H1 (cell line): ENCODE measurements at regions not wholly inside any gene's neighbourhood (a gene's known extent, or its start where the extent isn't known, plus 50 kb on each side); places are given as distances from the start of the nearest gene placed in this dataset.

Experiments
- CTCF ChIA-PET: fragments of 300-600 bp; sonication (Branson Sonifier 250); formaldehyde crosslinking; loops from one replicate; lab custom pipeline; 2021; ENCODE audit not compliant: partially characterized antibody; lab: Charles Lee
- POLR2A ChIA-PET: fragments of 300-600 bp; sonication (Branson Sonifier 250); formaldehyde crosslinking; loops from one replicate; lab custom pipeline; 2021; ENCODE audit warnings: inconsistent platforms; ENCODE audit not compliant: partially characterized antibody; lab: Charles Lee
- DNase-seq, 2 experiments: peaks; one replicate each; pipeline versions ENCODE4 v3.0.0 to v3.0.0-alpha.2; 2010 to 2022; ENCODE audit warnings: low spot score in 2 of 2, low read depth in 1 of 2, mixed read lengths in 1 of 2
- FAIRE-seq: peaks from 2 replicates; lab custom pipeline; 2011; peaks lifted over from hg19 to GRCh38; lab: Jason Lieb, UNC
- H2AFZ ChIP-seq: 2 replicates; pipeline ENCODE4 v1.8.1; 2012; ENCODE audit warnings: low read length, inconsistent platforms
- H2AK5ac ChIP-seq: 2 replicates; pipeline ENCODE4 v1.6.1; 2013; ENCODE audit warnings: low read depth, low read length
- H2BK120ac ChIP-seq: replicated peaks from 2 replicates; pipeline ENCODE3; 2013; ENCODE audit warnings: low read depth, low read length, inconsistent platforms
- H2BK12ac ChIP-seq: 2 replicates; pipeline ENCODE4 v1.6.1; 2013; ENCODE audit warnings: low read depth, low read length
- H2BK15ac ChIP-seq: 2 replicates; pipeline ENCODE4 v1.6.1; 2013; ENCODE audit warnings: low read length
- H2BK20ac ChIP-seq: 2 replicates; pipeline ENCODE4 v1.6.1; 2013; ENCODE audit warnings: low read length
- H2BK5ac ChIP-seq: 2 replicates; pipeline ENCODE4 v1.6.1; 2013; ENCODE audit warnings: low read depth, low read length
- H3K14ac ChIP-seq: 2 replicates; pipeline ENCODE4 v1.6.1; 2013; ENCODE audit warnings: inconsistent platforms; ENCODE audit not compliant: insufficient read length
- H3K18ac ChIP-seq: 2 replicates; pipeline ENCODE4 v1.6.1; 2013; ENCODE audit warnings: low read length; ENCODE audit errors: extremely low read depth
- H3K23ac ChIP-seq: 2 replicates; pipeline ENCODE4 v1.6.1; 2013; ENCODE audit warnings: inconsistent platforms; ENCODE audit not compliant: insufficient read length
- H3K23me2 ChIP-seq: 2 replicates; pipeline ENCODE4 v1.6.1; 2013; ENCODE audit warnings: low read depth, low read length
- H3K27ac ChIP-seq: 2 replicates; pipeline ENCODE4 v1.6.1; 2011; ENCODE audit warnings: low read depth, low read length, inconsistent platforms
- H3K27me3 ChIP-seq, 4 experiments: replicated peaks in 1 of 4; 1 replicate in 1 of 4; 2 replicates in 3 of 4; pipeline versions ENCODE4 v1.6.1 to v1.8.1; 2011 to 2013; ENCODE audit warnings: low read length in 3 of 4, mild to moderate bottlenecking in 3 of 4, inconsistent platforms in 2 of 4, mixed read lengths in 2 of 4, moderate library complexity in 1 of 4; ENCODE audit not compliant: control insufficient read depth in 3 of 4, insufficient read depth in 3 of 4; ENCODE audit errors: extremely low read depth in 1 of 4
- H3K36me3 ChIP-seq, 4 experiments: 2 replicates each; pipeline versions ENCODE4 v1.6.1 to v1.8.1; 2011 to 2013; ENCODE audit warnings: mild to moderate bottlenecking in 4 of 4, low read length in 3 of 4, moderate library complexity in 2 of 4, control low read depth in 1 of 4, inconsistent platforms in 1 of 4; ENCODE audit not compliant: insufficient read depth in 4 of 4, control insufficient read depth in 2 of 4
- H3K4ac ChIP-seq: replicated peaks from 2 replicates; pipeline ENCODE3; 2013; ENCODE audit warnings: low read length, low read depth, mixed read lengths, inconsistent platforms; ENCODE audit not compliant: insufficient read length
- H3K4me1 ChIP-seq, 4 experiments: replicated peaks in 1 of 4; 1 replicate in 1 of 4; 2 replicates in 3 of 4; pipeline versions ENCODE4 v1.6.1 to v1.8.1; 2011 to 2013; ENCODE audit warnings: low read length in 3 of 4, inconsistent platforms in 2 of 4, mixed read lengths in 1 of 4; ENCODE audit not compliant: insufficient read depth in 4 of 4, control insufficient read depth in 3 of 4
- H3K4me2 ChIP-seq, 2 experiments: 2 replicates each; pipeline versions ENCODE4 v1.6.1 to v1.8.1; 2011 to 2013; ENCODE audit warnings: low read depth in 2 of 2, low read length in 2 of 2, control low read depth in 1 of 2, inconsistent platforms in 1 of 2, mild to moderate bottlenecking in 1 of 2; ENCODE audit not compliant: insufficient read depth in 1 of 2
- H3K4me3 ChIP-seq, 4 experiments: fragments of 200-600, 300-600 bp in 1 of 4; sonication (generic), shearing (Covaris generic), sonication (Bioruptor Twin) in 1 of 4; 2 replicates each; pipeline versions ENCODE4 v1.5.1 to v1.8.1; 2011 to 2016; ENCODE audit warnings: low read length in 4 of 4, low read depth in 3 of 4, control low read depth in 2 of 4, inconsistent platforms in 2 of 4, mild to moderate bottlenecking in 2 of 4, mixed read lengths in 1 of 4, moderate library complexity in 1 of 4; ENCODE audit not compliant: insufficient read depth in 2 of 4; ENCODE audit errors: extremely low read depth in 1 of 4
- H3K56ac ChIP-seq: replicated peaks from 2 replicates; pipeline ENCODE3; 2013; ENCODE audit warnings: low read depth, mild to moderate bottlenecking, mixed read lengths, low read length, inconsistent platforms; ENCODE audit not compliant: insufficient read length
- H3K79me1 ChIP-seq: 2 replicates; pipeline ENCODE4 v1.6.1; 2013; ENCODE audit warnings: low read depth, low read length, control low read depth
- H3K79me2 ChIP-seq, 2 experiments: 2 replicates each; pipeline versions ENCODE4 v1.6.1 to v1.8.1; 2012 to 2013; ENCODE audit warnings: low read length in 2 of 2, mild to moderate bottlenecking in 2 of 2, inconsistent platforms in 1 of 2; ENCODE audit not compliant: insufficient read depth in 2 of 2, control insufficient read depth in 1 of 2
- H3K9ac ChIP-seq, 4 experiments: replicated peaks in 1 of 4; 1 replicate in 1 of 4; 2 replicates in 3 of 4; pipeline versions ENCODE4 v1.6.1 to v1.8.1; 2011 to 2013; ENCODE audit warnings: low read depth in 3 of 4, low read length in 3 of 4, control low read depth in 2 of 4, mild to moderate bottlenecking in 2 of 4, moderate library complexity in 2 of 4, inconsistent platforms in 1 of 4; ENCODE audit errors: extremely low read depth in 1 of 4
- H3K9me3 ChIP-seq, 2 experiments: 2 replicates each; pipeline versions ENCODE4 v1.6.1 to v1.8.1; 2012 to 2013; ENCODE audit warnings: mild to moderate bottlenecking in 2 of 2, moderate library complexity in 2 of 2, control low read depth in 1 of 2, inconsistent platforms in 1 of 2, low read depth in 1 of 2, low read length in 1 of 2, mixed read lengths in 1 of 2; ENCODE audit not compliant: insufficient read depth in 2 of 2
- H4K20me1 ChIP-seq, 2 experiments: replicated peaks in 1 of 2; 2 replicates each; pipeline versions ENCODE3 to v1.8.1; 2011 to 2013; ENCODE audit warnings: inconsistent platforms in 2 of 2, low read length in 2 of 2, mild to moderate bottlenecking in 1 of 2; ENCODE audit not compliant: insufficient read depth in 2 of 2, control insufficient read depth in 1 of 2
- H4K5ac ChIP-seq: 2 replicates; pipeline ENCODE4 v1.6.1; 2013; ENCODE audit warnings: low read length, low read depth, mixed read lengths, inconsistent platforms; ENCODE audit not compliant: insufficient read length
- H4K8ac ChIP-seq: 2 replicates; pipeline ENCODE4 v1.8.0; 2013; ENCODE audit warnings: mild to moderate bottlenecking, moderate library complexity, low read length, inconsistent platforms; ENCODE audit not compliant: insufficient read depth; ENCODE audit errors: extremely low read depth
- H4K91ac ChIP-seq: replicated peaks from 2 replicates; pipeline ENCODE3; 2013; ENCODE audit warnings: low read length, mixed read lengths, inconsistent platforms; ENCODE audit not compliant: insufficient read length
- BACH1 ChIP-seq: IDR thresholded peaks from 2 replicates; pipeline ENCODE4 v1.6.1; 2012; ENCODE audit warnings: low read length, improper control_type of control experiment
- CBX5 ChIP-seq: fragments of 300-800, 300-1000 bp; sonication (generic); IDR thresholded peaks from 2 replicates; pipeline ENCODE4 v1.7.1; 2016; ENCODE audit warnings: antibody characterized with exemption, low read length, low read depth
- FOSL1 ChIP-seq: IDR thresholded peaks from 2 replicates; pipeline ENCODE4 v1.6.1; 2011; ENCODE audit warnings: mild to moderate bottlenecking, low read depth, low read length, moderate library complexity; ENCODE audit not compliant: insufficient read depth
- HDAC2 ChIP-seq, 2 experiments: fragments of 300-600 bp in 1 of 2; sonication (generic) in 1 of 2; IDR thresholded peaks; 2 replicates each; pipeline ENCODE4 v1.6.1; 2011 to 2012; ENCODE audit warnings: low read depth in 2 of 2, low read length in 2 of 2, mild to moderate bottlenecking in 2 of 2, moderate library complexity in 2 of 2, borderline replicate concordance in 1 of 2, inconsistent platforms in 1 of 2
- HDAC6 ChIP-seq: IDR thresholded peaks from one replicate; pipeline ENCODE4 v1.7.1; 2012; ENCODE audit warnings: low read depth, mild to moderate bottlenecking, inconsistent platforms, low read length, moderate library complexity
- JUND ChIP-seq: IDR thresholded peaks from 2 replicates; pipeline ENCODE4 v1.6.1; 2011; ENCODE audit warnings: mild to moderate bottlenecking, improper control_type of control experiment, low read length
- MAX ChIP-seq: IDR thresholded peaks from 2 replicates; pipeline ENCODE4 v1.6.1; 2012; ENCODE audit warnings: inconsistent platforms
- POLR2AphosphoS5 ChIP-seq: IDR thresholded peaks from 2 replicates; pipeline ENCODE4 v1.6.1; 2011; ENCODE audit warnings: low read depth, low read length
- POU5F1 ChIP-seq: IDR thresholded peaks from 2 replicates; pipeline ENCODE4 v1.6.1; 2011; ENCODE audit warnings: low read depth, mild to moderate bottlenecking, low read length, moderate library complexity
- RAD21 ChIP-seq, 2 experiments: IDR thresholded peaks in 1 of 2; conservative IDR thresholded peaks in 1 of 2; 2 replicates each; pipeline ENCODE4 v1.6.1; 2011; ENCODE audit warnings: low read depth in 2 of 2, low read length in 2 of 2, improper control_type of control experiment in 1 of 2, inconsistent platforms in 1 of 2, mild to moderate bottlenecking in 1 of 2, moderate library complexity in 1 of 2
- RNF2 ChIP-seq: fragments of 200-900, 300-1000 bp; sonication (generic); IDR thresholded peaks from 2 replicates; pipeline ENCODE4 v1.7.1; 2016; ENCODE audit warnings: borderline replicate concordance, low read depth, mild to moderate bottlenecking, antibody characterized with exemption, low read length; ENCODE audit not compliant: poor library complexity, severe bottlenecking; ENCODE audit errors: missing control alignments
- TBP ChIP-seq: IDR thresholded peaks from 2 replicates; pipeline ENCODE4 v1.6.1; 2011; ENCODE audit warnings: low read depth, low read length, improper control_type of control experiment
- TEAD4 ChIP-seq: IDR thresholded peaks from 2 replicates; pipeline ENCODE4 v1.6.1; 2012; ENCODE audit warnings: low read depth, low read length, inconsistent platforms, mixed read lengths
- WGBS, 2 experiments: shearing (Covaris generic) in 1 of 2; methylation state at CpG; one replicate each; pipeline versions ENCODE4 v1.1.6 to v1.1.7; 2013 to 2015; ENCODE audit warnings: low lambda C conversion rate in 2 of 2, mixed read lengths in 2 of 2, inconsistent platforms in 1 of 2, low coverage in 1 of 2, missing lambda C conversion rate in 1 of 2; ENCODE audit not compliant: insufficient replicate concordance in 2 of 2, insufficient coverage in 1 of 2, insufficient read length in 1 of 2; ENCODE audit errors: extremely low coverage in 1 of 2, missing lambda C conversion rate in 1 of 2; 5-methylcytosine and 5-hydroxymethylcytosine counted together

DNA sequence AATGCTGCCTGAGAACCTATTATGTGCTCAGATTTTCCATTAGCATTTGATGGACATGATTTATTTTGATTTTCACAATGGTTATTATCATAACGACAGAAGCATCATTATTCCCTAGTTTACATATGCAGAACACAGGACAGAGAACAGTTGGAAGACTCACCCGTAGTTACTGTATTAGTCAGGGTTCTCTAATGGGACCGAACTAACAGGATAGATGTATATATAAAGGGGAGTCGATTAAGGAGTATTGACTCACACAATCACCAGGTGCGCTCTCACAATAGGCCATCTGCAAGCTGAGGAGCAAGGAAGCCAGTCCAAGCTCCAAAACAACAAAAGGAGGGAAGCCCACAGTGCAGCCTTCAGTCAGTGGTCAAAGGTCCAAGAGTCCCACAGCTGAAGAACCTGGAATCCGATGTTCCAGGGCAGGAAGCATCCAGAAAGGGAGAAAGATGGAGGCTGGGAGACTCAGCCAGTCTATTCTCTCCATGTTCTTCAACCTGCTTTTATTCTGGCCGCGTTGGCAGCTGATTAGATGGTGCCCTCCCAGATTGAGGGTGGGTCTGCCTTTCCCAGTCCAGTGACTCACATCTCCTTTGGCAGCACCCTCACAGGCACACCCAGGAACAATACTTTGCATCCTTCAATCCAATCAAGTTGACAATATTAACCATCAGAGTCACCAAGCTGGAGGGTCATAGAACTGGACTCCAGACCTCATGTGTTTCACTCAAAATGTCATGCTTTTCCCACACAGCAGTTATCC is 92.7 kb upstream of the XYLT1 start:
- Histone ChIP-seq H2BK20ac (no peak overlapping the region), H2BK12ac (no peak overlapping the region), H3K23me2 (no peaks in the 10 kb centered on the region), H3K4me2 (no peak overlapping the region), H3K18ac (no peak overlapping the region), H3K27ac (no peak overlapping the region), H3K23ac (no peak overlapping the region), H3K4me1 (no peaks in the 10 kb centered on the region), H3K79me2 (no peaks in the 10 kb centered on the region), H2BK15ac (no peak overlapping the region), H3K9ac (no peak overlapping the region), H2BK5ac (no peak overlapping the region), H3K4ac (no peak overlapping the region), H3K27me3 (no peaks in the 10 kb centered on the region), H3K79me1 (no peaks in the 10 kb centered on the region), H4K8ac (no peak overlapping the region), H3K14ac (no peak overlapping the region), H2AK5ac (no peak overlapping the region), H3K4me3 (no peak overlapping the region), H3K36me3 (no peaks in the 10 kb centered on the region), H3K9me3 (peaks cover 0 to 3% of the 10 kb centered on the region in 2 experiments; a peak in 1 of 4 replicates), H4K5ac (no peak overlapping the region), H2BK120ac (no peak overlapping the region), H3K56ac (no peak overlapping the region), H2AFZ (no peak overlapping the region), H4K91ac (no peak overlapping the region), H4K20me1 (no peaks in the 10 kb centered on the region)
- no peak for DNase-seq
- POLR2A ChIA-PET: no interaction called here
- no peak for FAIRE-seq
- CTCF ChIA-PET: interaction anchor here (1.0 kb wide), 1 partner anchor 12 kb away, joined by 3 read pairs; no protein-coding TSS in a partner anchor
- 84% methylated on average over 8 of the region's 8 CpGs; no CpG with 5 or more reads in 1 of the 2 experiments for WGBS, 2 experiments
- TF ChIP-seq TBP (no peak), JUND (no peak), POLR2AphosphoS5 (no peak), TEAD4 (no peak), BACH1 (no peak), RNF2 (no peak), RAD21 (IDR thresholded peaks at IDR 0.05 in 1 of 2, conservative IDR thresholded peaks at IDR 0.05 in 1 of 2; ENCODE audit: low read depth in 2 of 2, low read length in 2 of 2) (no peak), HDAC6 (no peak), MAX (no peak), POU5F1 (no peak), HDAC2 (IDR thresholded peaks at IDR 0.05; ENCODE audit: borderline replicate concordance in 1 of 2, low read depth in 2 of 2, low read length in 2 of 2) (no peak), FOSL1 (no peak), CBX5 (no peak)
